Amniotic epithelial cell (primary cell): ENCODE measurements at regions not wholly inside any gene's neighbourhood (a gene's known extent, or its start where the extent isn't known, plus 50 kb on each side); places are given as distances from the start of the nearest gene placed in this dataset.

Experiments
- DNase-seq: peaks from one replicate; pipeline ENCODE4 v3.0.0-alpha.2; 2010; ENCODE audit warnings: low read depth

DNA sequence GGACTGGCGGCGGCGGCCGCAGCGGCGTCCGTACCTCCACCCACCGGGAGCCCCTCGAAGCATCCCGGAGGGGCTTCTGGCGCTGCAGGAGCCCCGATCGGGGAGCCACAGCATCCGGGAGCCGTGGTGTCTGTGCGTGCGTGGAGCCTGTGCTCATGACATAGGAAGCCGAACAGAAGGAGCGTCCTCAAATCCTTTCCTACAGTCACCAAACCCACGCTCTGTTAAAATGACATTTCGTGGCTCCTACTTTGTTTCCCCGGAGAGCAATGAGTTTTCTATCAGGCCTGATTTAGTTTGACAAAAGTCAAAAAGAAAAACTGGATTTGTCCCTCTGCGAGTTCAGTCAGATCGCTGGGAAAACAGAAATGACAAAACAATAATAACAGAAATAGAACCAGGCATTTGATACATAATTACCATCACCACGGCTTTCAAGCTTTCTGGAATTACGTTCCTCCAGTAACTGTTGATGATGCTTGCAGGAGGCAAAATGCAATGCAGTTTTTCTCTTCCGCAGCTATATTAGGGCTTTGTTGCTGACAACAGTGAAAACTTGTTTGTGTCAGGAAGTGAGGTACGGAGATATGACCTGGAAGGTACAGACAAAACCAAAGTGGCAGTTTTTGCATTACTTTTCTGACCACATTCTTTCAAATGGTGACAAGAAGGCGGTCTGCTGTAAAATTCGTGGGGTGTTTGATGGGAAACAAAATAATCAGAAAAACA is 219.3 kb upstream of the MKLN1 start:
- peak; percentile 35 for DNase-seq

DNA sequence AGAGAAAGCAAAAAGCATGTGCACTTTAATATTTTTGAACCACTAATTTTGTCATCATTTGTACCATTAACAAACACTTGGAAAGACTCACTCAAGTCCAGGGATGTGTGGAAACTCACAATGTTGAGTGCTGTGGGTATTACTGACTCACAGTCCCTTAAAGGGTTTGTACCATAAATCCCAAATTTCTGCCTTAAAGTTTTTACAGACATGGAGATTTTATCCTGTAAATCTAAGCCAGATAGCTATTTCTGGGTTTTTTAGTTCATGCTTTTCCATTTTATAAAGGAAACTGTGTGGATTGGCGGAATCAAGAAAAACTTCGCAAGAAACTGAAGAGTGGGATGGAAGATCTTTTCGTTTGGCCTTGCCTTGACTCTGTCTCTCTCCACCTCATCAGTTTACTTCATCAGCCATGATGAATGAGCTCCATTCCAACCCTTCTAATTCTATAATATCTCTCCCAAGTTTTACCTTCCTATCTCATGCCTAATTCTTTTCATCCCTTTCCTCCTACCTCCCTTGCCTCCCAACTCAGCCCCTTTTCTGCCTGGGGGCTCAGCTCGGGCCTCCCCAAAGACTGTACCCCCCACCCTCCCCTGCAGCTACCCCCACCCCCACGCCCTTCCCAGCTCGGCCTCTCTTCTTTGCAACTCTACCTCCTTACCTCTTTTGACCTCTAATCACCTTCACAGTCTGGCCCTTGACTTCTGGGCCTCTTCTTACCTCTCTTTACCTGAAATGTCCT is 218.5 kb upstream of the MKLN1 start:
- peak; percentile 70 for DNase-seq

DNA sequence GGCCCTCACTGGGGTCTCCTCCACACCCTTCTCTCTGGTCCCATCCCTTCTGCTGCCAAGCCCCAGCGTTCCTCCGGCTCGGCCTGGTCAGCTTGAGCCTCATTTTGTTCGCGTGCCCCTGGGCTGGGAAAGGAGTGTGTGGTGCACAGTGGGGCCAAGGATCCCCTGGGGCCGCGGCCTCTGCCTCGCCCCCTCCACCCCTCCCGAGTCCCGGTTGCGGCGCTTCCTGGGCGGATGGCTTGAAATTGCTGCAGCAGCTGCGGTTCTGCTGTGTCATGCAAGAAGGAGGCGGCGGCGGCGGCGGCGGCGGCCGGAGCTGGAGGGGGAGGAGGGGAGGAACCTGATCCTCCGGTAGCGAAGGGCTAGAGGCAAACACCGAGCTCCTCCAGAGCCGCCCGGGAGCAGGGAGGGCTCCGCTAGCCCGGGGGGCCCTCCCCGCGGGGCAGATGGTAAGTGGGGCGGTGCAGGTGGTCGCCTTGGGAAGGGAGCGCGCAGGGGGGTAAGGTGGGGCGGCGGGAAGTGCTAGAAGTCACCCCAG is 217.8 kb upstream of the MKLN1 start:
- peak; percentile 73 for DNase-seq

DNA sequence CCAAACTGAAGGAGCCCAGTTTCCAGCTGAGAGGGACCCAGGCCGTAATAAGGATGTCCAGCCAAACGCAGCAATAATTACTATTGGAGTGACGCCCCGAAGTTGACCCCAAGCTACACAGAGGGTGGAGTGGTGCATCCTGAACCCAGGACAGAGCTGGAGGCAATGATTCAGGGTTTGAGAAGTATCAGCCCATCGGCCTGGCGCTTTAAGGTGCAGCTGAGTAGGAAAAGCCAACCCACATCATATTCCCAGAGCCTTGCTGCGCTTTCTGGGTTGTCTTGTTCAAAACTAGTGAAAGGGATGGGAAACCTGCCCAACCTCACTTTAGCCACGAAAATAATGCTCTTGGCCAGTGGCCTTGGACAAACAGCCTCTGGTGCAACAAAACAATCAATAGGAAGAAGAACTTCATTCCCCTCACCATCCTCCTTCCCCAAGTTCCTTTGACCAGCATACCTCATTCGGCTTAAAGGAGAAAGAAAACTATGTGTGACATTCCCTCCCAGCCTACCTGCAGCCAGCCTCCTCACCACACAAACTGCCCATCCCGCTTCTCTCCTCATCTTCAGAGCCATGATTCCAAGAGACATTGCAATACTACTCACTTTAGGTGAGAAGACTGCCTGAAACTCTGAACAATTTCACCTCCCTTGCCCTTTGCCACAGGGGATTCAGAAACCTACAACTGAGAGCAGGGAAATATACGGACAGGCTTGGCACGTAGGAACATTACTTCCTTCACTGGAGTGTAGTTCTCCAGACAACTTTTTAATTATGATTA is 217.2 kb upstream of the MKLN1 start:
- peak; percentile 33 for DNase-seq

DNA sequence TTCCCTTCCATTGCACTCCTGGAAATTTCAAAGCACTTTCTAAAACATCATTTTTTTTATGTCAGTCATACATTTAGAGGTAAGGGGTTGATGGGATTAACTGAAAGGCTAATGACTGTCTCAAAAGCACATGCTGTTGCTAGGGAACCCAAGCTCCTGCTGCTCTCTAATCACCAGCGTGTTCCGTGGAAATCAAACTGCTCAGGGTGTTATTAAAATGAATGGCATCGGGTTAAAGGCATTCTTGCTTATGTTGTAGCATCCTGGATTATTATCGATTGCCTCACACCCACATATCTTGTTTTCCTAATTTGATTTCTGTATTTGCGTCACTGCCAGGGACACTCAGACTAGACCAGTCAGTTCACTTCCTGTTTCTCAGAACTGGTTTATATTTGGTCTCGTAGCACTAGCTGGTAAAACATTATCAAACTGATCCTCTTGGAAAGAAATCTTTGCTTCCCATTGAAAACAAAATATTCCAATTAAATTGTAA is 216.5 kb upstream of the MKLN1 start:
- DNase-seq, result peak; percentile 79

DNA sequence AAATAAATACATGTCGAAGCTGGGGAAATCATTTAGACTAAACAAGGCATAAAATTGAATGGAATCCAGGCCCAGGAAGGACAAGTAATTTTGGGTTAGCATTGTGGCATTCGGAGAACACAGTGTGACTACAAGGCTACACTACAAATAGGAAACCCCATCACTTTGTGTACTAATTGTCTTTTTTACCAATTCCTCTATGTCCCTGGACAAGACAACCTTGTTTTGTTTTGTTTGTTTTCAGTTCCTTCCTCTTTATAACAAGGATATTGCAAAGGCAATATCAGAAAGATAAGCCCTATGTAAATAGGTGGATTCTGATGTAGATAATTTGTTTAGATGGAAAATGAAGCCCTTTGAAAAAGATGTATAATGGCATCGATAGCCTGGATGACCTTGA is 215.9 kb upstream of the MKLN1 start:
- DNase-seq, result no peak

DNA sequence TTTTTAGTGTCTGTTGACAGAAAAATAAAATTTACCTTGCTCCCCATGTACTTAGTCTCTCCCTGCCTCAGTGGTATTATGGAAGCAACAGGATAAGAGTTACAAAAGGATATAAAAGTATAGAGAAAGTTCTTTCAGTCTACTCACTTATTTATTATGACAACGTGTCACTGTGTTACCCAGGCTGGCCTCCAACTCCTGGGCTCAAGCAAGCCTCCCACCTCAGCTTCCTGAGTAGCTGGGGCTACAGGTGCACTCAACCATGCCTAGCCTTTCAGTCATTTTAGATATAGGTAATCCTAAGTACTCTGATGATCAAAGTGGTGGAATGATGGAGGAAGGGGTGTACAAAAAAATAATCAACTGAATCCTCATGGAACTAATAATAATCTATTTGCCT is 215.2 kb upstream of the MKLN1 start:
- no peak for DNase-seq

DNA sequence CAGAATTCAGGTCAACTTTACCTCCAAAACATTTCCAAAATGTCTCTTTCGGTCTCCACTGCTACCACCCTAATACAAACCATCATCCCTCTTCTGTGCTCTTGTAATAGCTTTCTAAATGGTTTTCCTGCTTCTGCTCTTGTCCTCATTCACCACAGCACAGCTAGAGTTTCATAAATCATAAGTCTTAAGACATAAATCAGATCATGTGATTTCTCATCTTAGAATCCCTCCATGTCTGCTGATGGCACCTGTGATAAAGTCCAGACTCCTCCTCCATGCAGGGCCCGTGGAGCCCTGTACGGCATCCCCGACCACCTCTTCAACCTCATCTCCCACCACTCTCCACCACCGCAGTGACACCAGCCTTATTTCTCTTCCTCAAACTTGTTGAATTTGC is 212.3 kb upstream of the MKLN1 start:
- DNase-seq, result no peak

DNA sequence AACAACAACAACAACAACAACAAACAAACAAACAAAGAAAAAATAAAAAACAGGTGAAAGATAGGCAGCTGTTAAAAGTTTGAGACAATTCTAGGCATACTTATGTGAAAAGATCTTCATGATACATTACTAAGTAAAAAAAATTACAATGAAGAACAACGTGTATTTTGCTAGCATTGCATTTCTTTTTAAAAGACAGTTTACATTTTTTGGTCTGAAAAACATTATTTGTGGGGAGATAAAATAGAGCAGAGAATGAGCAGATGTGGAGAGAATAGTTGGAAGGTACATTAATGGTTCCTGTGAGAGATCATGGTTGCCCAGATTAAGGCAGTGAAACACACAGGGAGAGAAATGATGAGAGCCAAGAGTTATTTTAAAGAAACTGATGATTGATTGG is 210.2 kb upstream of the MKLN1 start:
- DNase-seq, result no peak

DNA sequence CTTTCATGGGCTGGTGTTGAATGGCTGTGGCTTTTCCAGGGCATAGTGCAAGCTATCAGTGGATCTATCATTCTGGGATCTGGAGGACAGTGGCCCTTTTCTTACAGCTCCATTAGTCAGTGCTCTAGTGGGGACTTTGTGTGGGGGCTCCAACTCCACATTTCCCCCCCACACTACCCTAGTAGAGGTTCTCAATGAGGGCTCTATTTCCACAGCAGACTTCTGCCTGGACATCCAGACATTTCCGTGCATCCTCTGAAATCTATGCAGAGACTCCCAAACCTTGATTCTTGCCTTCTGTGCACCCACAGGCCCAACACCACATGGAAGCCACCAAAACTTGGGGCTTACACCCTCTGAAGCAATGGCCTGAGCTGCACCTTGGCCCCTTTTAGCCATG is 208.3 kb upstream of the MKLN1 start:
- DNase-seq, result no peak

DNA sequence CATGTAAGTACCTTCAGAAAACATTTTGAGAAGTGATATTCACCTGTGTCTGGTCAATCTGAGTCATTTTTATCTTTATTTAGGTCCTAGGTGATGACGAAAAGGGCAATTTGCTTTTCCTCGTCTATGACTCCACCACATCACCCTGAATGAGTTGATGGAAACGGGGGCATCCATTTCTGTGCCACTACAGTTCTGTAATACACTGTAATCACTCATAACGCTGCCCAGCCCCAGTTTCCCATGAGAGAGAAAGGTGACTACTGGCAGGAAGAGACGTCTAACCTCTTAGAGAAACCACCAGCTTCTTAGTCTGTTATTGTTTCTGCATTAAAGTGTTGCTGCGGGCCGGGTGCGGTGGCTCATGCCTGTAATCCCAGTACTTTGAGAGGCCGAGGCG is 205.3 kb upstream of the MKLN1 start:
- no peak for DNase-seq

DNA sequence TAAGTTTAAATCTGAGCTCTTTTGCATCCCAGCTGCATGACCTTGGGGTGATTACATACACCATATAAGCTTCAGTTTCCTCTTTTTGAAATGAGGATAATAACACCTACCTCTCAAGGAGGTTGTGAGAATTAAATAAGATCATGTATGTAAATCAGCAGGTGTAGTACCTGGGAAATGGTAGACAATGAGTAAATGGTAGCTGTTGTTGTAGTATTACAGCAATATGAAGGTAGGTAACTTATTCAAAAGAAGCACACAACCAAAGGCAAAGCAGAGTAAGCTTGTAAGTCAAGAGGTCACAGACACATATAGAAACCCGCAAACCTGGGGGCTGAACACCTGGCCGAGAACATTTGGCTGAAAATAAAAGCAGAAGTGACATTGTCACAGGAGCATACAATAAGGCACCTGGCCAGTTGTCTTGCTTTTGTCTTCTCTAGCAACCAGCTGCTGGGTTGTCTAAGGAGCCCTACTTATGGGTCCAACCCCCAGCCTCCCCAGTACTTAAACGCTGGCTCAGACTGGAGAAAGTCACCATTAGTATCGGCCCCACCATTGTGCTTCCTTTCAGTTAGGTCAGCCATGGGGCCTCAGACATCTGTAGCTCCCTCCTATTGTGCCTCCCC is 203.6 kb upstream of the MKLN1 start:
- no peak for DNase-seq

DNA sequence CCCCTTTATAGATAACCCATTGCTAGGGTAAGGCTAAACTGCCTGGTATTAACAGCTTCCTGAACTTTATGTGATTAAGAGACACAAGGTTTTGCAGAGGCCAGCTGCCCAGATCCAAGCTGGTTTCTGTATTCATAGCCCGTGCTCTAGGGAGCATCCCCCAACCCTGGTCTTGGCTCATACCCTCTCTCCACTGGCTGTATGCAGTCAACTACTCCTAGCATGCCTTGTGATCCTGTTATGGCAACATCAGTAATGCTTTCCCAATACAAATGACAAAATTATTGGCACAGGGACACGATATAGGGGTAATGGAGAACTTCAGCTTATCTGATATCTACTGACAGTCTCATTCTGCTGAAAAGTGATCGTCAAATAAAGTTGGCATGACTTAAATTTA is 202.8 kb upstream of the MKLN1 start:
- DNase-seq, result no peak

DNA sequence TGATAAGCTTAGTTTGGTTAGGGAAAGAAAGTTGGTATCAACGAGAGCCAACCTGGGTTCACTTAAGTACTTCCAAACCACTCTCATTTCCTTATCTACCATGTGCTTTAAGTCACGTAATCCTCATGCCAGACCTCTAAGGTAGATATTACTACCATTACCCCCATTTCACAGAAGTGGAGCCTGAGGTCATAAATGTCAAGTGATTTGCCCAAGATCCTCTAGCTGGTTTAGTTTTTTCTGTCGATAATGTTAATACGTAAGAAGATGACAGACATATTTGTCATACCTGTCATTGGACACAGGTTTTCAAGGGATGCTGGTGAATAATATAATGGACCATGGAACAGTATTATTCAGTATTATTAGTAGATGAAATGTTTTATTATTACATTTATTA is 197.4 kb upstream of the MKLN1 start:
- no peak for DNase-seq

DNA sequence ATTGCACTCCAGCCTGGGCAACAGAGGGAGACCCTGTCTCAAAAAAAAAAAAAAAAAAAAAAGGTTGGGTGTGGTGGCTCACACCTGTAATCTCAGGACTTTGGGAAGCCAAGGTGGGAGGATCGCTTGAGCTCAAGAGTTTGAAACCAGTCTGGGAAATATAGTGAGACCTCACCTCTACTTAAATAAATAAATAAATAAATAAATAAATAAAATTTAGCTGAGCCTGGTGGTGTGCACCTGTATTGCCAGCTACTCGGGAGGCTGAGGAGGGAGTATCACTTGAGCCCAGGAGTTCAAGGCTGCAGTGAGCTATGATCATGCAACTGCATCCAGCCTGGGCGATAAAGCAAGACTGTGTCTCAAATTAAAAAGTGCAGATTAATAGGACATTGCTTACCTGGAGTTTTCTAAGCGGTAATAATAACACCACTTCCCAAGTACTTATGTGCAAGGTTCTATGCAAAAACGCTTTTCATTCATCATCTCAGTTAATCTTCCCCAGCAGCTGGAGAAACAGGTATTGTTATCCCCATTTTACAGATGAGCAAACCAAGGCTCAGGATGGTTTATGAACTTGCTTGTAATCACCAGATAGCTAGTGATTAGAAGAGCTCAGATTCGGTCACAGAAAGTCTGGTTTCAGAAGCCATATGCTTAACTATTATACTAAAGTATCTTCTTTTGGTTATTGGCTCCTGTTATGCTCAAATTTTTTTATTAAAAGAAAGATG is 196.5 kb upstream of the MKLN1 start:
- DNase-seq, result no peak

DNA sequence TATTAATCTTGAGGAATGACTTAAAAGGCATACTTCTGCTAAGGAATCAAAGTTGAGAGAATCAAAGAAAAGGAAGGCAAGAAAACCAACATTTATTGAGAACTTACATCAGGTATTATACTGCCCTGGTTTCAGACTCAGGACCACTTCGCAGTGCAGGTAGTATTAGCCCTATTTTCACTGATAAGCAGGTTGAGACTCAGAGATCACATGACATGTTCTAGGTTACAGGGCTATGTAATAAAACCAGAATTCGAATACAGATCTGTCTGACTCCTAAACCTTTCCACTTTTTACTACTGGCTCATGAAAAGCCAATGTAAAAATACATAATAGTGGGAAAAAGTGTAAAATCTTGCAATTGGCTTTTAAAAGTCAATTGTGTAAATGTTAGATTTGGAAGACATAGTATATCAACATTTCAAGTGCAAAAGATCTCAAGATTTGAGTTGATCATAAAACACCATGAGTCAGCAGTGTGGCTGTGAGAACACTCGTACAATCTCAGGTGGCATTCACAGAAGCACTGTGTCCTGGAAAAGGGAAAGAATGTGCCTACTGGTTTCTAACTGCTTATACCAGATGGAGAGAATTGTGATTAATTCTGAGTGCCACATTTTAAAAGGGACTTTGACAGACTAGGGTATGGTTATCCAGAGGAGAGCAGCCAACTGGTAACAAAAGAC is 195.8 kb upstream of the MKLN1 start:
- no peak for DNase-seq

DNA sequence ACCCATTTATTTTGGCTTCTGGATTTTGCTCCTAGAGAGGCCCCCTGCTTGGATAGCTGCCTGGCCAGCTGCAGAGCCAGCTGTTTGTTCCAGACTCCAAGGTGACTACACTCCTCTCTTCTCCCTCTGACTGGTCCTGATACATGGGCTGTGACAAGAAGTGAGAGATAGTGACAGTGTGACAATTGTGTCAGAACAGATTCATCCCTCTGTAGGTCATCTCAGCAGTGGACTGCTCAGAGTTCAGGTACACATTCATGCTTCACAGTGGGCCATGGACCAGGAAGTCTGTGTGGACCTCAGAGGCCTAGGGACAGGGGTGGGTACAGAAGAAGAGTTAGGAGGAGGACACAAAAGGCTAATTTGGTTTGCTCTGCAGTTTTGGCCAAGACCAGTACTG is 188.2 kb upstream of the MKLN1 start:
- DNase-seq, result no peak

DNA sequence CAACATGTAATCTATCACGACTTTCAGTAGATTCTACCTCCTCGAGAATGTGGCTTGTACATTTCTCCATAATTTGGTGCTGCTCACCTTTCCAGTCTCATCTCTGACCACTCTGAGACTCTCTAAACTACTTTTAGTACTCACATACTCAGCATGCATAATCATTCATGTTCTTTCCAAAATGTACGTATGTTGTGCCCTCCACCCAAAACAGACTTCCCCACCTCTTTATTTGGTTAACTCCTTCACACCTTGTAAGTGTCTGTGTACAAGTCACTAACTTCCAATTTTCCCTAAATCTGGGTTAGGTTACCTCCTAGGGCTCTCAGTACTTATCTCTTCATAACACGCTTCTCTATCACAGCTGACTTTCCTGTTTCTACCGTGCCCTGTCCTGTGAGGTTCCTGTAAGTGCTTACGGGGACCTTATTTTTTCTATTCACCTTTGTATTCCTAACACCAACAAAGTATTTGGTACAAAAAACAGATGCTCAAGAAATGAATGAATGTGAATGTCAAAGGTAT is 186.2 kb upstream of the MKLN1 start:
- DNase-seq, result no peak

DNA sequence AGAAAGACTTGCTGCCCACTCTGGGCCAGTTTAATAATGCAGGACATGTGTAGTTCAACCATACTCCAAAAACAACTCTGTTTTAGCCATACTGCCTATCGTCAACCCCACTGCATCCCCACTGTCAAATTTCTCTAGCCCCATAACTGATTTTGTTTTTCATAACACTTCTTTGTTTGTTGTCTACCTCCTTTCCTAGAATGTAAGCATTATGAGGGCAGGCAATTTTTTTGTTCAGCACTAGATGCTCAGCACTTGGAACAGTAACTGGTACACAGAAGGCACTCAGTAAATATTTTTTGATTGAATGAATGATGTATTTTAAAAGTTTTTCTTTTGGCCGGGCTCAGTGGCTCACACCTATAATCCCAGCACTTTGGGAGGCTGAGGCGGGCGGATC is 183.8 kb upstream of the MKLN1 start:
- no peak for DNase-seq

DNA sequence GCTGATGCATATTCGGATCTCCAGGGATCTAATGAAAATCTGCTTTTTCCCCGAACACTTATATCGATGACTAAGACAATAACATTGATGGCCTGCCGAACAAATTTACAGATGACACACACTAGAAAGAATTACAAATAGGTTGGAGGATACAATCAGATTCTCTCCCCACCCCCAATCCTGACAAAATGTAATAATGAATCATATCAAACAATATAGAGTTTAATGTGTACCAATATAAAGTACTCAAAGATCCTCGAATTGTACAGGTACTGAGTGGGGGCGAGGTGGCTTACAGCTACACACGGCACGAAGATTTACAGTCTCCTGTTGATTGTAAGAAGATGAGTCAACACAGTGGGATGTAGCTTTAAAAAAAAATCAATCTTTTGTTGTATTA is 182.7 kb upstream of the MKLN1 start:
- DNase-seq, result no peak

DNA sequence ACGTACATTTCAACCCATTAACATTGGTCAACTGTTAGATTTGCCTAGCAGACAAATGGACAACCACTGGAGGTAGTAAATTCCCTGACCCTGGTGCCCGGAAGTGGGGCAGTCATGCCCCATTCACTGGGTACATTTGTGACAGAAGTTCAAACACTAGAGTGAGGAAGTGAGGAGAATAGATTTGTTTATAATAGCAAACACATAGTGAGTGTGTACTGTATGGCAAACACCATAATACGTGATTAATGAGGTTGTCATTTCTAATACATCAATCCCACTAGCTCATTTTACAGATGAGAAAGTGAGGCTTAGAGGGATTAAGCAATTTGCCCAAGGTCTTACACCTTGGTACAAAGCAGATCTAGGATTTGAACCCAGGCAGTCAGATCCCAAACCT is 181.9 kb upstream of the MKLN1 start:
- DNase-seq, result no peak
